ENCODE measurements at regions not wholly inside any gene's neighbourhood (a gene's known extent, or its start where the extent isn't known, plus 50 kb on each side); places are given as distances from the start of the nearest gene placed in this dataset.

GRCh38 chr4:143089291-143089690 is 95.4 kb upstream of the USP38 start:
- TF ChIP-seq CTCF (CRISPR knock-in tag; IDR thresholded peaks at IDR 0.05) (no peak), JUN (CRISPR knock-in tag; IDR thresholded peaks at IDR 0.05) (no peak), EP300 (IDR thresholded peaks at IDR 0.05; ENCODE audit: low read depth in 2 of 2, low read length in 2 of 2) (no peak), EP300 (CRISPR knock-in tag; IDR thresholded peaks at IDR 0.05; ENCODE audit: borderline replicate concordance) (no peak), ZNF563 (CRISPR knock-in tag; IDR thresholded peaks at IDR 0.05) (no peak), ERF (CRISPR knock-in tag; IDR thresholded peaks at IDR 0.05) (no peak)
